DOHH2 (cell line): ENCODE measurements at regions not wholly inside any gene's neighbourhood (a gene's known extent, or its start where the extent isn't known, plus 50 kb on each side); places are given as distances from the start of the nearest gene placed in this dataset.

ENCODE experiments used
- H3F3A ChIP-seq: fragments of 200-600 bp; sonication (generic), shearing (Covaris generic); 2 replicates; pipeline ENCODE4 v1.6.0; 2016; ENCODE audit warnings: antibody characterized with exemption, mild to moderate bottlenecking; ENCODE audit not compliant: control insufficient read depth, insufficient read depth
- H3K27ac ChIP-seq: fragments of 200-600 bp; sonication (generic); 2 replicates; pipeline ENCODE4 v1.5.1; 2014; ENCODE audit warnings: low read depth, mild to moderate bottlenecking, low read length, moderate library complexity
- H3K27me3 ChIP-seq: fragments of 200-600 bp; sonication (generic); 2 replicates; pipeline ENCODE4 v1.6.1; 2014; ENCODE audit warnings: mild to moderate bottlenecking, low read length, mixed read lengths; ENCODE audit not compliant: control insufficient read depth
- H3K36me3 ChIP-seq: fragments of 200-600 bp; sonication (generic); 2 replicates; pipeline ENCODE4 v1.6.1; 2014; ENCODE audit warnings: mild to moderate bottlenecking, low read length, moderate library complexity, mixed read lengths; ENCODE audit not compliant: control insufficient read depth
- H3K4me1 ChIP-seq: fragments of 200-600 bp; sonication (generic); 2 replicates; pipeline ENCODE4 v1.6.1; 2014; ENCODE audit warnings: mild to moderate bottlenecking, low read length, mixed read lengths; ENCODE audit not compliant: control insufficient read depth
- H3K4me2 ChIP-seq: fragments of 200-600 bp; sonication (generic); 2 replicates; pipeline ENCODE4 v1.6.0; 2014; ENCODE audit warnings: mild to moderate bottlenecking, low read length, moderate library complexity
- H3K4me3 ChIP-seq: fragments of 200-600 bp; sonication (generic); 2 replicates; pipeline ENCODE4 v1.5.1; 2014; ENCODE audit warnings: mild to moderate bottlenecking, low read length, mixed read lengths
- H3K79me2 ChIP-seq: fragments of 200-600 bp; sonication (generic); 2 replicates; pipeline ENCODE4 v1.6.1; 2014; ENCODE audit warnings: mild to moderate bottlenecking, low read length, mixed read lengths; ENCODE audit not compliant: control insufficient read depth
- H3K9me2 ChIP-seq: fragments of 200-600 bp; sonication (generic); replicated peaks from 2 replicates; pipeline ENCODE4 v1.6.1; 2014; ENCODE audit warnings: mild to moderate bottlenecking, low read length, mixed read lengths; ENCODE audit not compliant: control insufficient read depth
- H3K9me3 ChIP-seq: fragments of 200-600 bp; sonication (generic); 2 replicates; pipeline ENCODE4 v1.6.1; 2014; ENCODE audit warnings: antibody characterized with exemption, low read length, mixed read lengths; ENCODE audit not compliant: control insufficient read depth, insufficient read depth
- H4K20me1 ChIP-seq: fragments of 200-600 bp; sonication (generic); 2 replicates; pipeline ENCODE4 v1.6.0; 2014; ENCODE audit warnings: low read depth, mild to moderate bottlenecking, antibody characterized with exemption, low read length, moderate library complexity; ENCODE audit not compliant: control insufficient read depth, insufficient read depth
- CTCF ChIP-seq: fragments of 200-600 bp; sonication (generic); IDR thresholded peaks from one replicate; pipeline ENCODE4 v1.5.1; 2014; ENCODE audit warnings: antibody characterized with exemption, mild to moderate bottlenecking, low read depth, low read length; ENCODE audit not compliant: poor library complexity, severe bottlenecking
- EZH2phosphoT487 ChIP-seq: fragments of 200-600 bp; sonication (generic); IDR thresholded peaks from 2 replicates; pipeline ENCODE4 v1.6.1; 2017; ENCODE audit warnings: borderline replicate concordance, mild to moderate bottlenecking, antibody characterized with exemption, low read length, moderate library complexity, mixed read lengths

GRCh38 chr1:96922181-96922580 lies 200.6 kb downstream of the PTBP2 start:
- Histone ChIP-seq H3K27ac (no peak overlapping the region), H3K79me2 (no peaks in the 10 kb centered on the region), H3K4me3 (no peak overlapping the region), H3K9me2 (no peaks in the 10 kb centered on the region), H4K20me1 (no peaks in the 10 kb centered on the region), H3K36me3 (no peaks in the 10 kb centered on the region), H3K4me1 (no peaks in the 10 kb centered on the region), H3K4me2 (no peak overlapping the region), H3F3A (no peaks in the 10 kb centered on the region), H3K9me3 (peaks cover 4% of the 10 kb centered on the region; the same call in 1 of the 2 replicates), H3K27me3 (no peaks in the 10 kb centered on the region)
- TF ChIP-seq CTCF: no peak
- TF ChIP-seq EZH2phosphoT487: no peak

GRCh38 chr1:96923753-96924152 lies 202.2 kb downstream of the PTBP2 start:
- Histone ChIP-seq H3K79me2 (no peaks in the 10 kb centered on the region), H3K9me3 (peaks cover 4% of the 10 kb centered on the region; the same call in 1 of the 2 replicates), H3F3A (no peaks in the 10 kb centered on the region), H3K4me1 (no peaks in the 10 kb centered on the region), H3K4me2 (no peak overlapping the region), H3K4me3 (no peak overlapping the region), H3K36me3 (no peaks in the 10 kb centered on the region), H4K20me1 (no peaks in the 10 kb centered on the region), H3K9me2 (no peaks in the 10 kb centered on the region), H3K27me3 (no peaks in the 10 kb centered on the region), H3K27ac (no peak overlapping the region)
- TF ChIP-seq EZH2phosphoT487 (no peak), CTCF (no peak)

GRCh38 chr1:96926176-96926575 lies 204.6 kb downstream of the PTBP2 start:
- Histone ChIP-seq H3K4me2 (no peak overlapping the region), H3K36me3 (no peaks in the 10 kb centered on the region), H4K20me1 (no peaks in the 10 kb centered on the region)

More at GRCh38 chr1:96926176-96926575, 204.6 kb downstream of the PTBP2 start:
- peaks cover 4% of the 10 kb centered on the region; the same call in 1 of the 2 replicates for H3K9me3 ChIP-seq
- no peaks in the 10 kb centered on the region for H3F3A ChIP-seq
- H3K27ac ChIP-seq: no peak overlapping the region
- H3K9me2 ChIP-seq: no peaks in the 10 kb centered on the region
- no peaks in the 10 kb centered on the region for H3K27me3 ChIP-seq
- no peak overlapping the region for H3K4me3 ChIP-seq
- H3K4me1 ChIP-seq: no peaks in the 10 kb centered on the region
- TF ChIP-seq EZH2phosphoT487: no peak
- no peak for TF ChIP-seq CTCF
- H3K79me2 ChIP-seq: no peaks in the 10 kb centered on the region
